Muscle layer of duodenum (tissue), 2 donors: ENCODE measurements at regions not wholly inside any gene's neighbourhood (a gene's known extent, or its start where the extent isn't known, plus 50 kb on each side); places are given as distances from the start of the nearest gene placed in this dataset.

Source experiments
- H3K27ac ChIP-seq: one replicate; pipeline ENCODE4 v1.7.0; 2013; ENCODE audit warnings: mild to moderate bottlenecking, low read length
- H3K27me3 ChIP-seq: one replicate; pipeline ENCODE4 v1.7.0; 2013; ENCODE audit warnings: low read depth, mild to moderate bottlenecking, control low read depth, low read length
- H3K36me3 ChIP-seq, 2 donors: one replicate each; pipeline ENCODE4 v1.7.0; 2013; ENCODE audit warnings: low read length in 2 of 2, control low read depth in 1 of 2, mild to moderate bottlenecking in 1 of 2; ENCODE audit not compliant: insufficient read depth in 2 of 2, control insufficient read depth in 1 of 2
- H3K4me1 ChIP-seq, 2 donors: one replicate each; pipeline ENCODE4 v1.7.0; 2013; ENCODE audit warnings: low read length in 2 of 2, mild to moderate bottlenecking in 2 of 2, control low read depth in 1 of 2, moderate library complexity in 1 of 2; ENCODE audit not compliant: insufficient read depth in 2 of 2, control insufficient read depth in 1 of 2
- H3K4me3 ChIP-seq, 2 donors: one replicate each; pipeline ENCODE4 v1.7.0; 2013; ENCODE audit warnings: low read length in 2 of 2, low read depth in 1 of 2, mild to moderate bottlenecking in 1 of 2
- H3K9me3 ChIP-seq, 2 donors: one replicate each; pipeline ENCODE4 v1.7.0; 2013; ENCODE audit warnings: low read length in 2 of 2, control low read depth in 1 of 2, mild to moderate bottlenecking in 1 of 2; ENCODE audit not compliant: control insufficient read depth in 1 of 2
- donor health status: healthy.

DNA sequence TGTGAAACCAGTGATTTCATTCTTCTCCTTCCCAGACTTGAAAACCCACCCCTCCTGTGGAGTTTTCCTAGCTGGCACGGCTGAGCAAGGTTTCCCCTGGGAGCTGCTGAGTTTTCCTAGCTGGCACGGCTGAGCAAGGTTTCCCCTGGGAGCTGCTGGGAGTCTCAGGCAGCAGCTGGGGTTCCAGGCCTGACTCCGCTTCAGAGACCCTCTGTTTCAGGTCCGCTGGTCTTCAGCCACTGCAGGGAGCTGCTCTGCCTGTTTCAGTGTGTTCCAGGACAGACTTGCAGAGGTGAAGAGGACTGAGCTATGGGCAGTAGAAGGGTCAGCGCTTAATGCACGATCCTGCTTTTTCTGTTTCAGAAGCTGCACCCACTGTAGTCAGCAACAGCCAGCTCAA, 104.9 kb downstream of the XRCC2 start:
- Histone ChIP-seq H3K4me1 (no peaks in the 10 kb centered on the region), H3K27ac (no peak overlapping the region), H3K36me3 (no peaks in the 10 kb centered on the region), H3K9me3 (no peaks in the 10 kb centered on the region), H3K27me3 (no peaks in the 10 kb centered on the region), H3K4me3 (no peak overlapping the region)

DNA sequence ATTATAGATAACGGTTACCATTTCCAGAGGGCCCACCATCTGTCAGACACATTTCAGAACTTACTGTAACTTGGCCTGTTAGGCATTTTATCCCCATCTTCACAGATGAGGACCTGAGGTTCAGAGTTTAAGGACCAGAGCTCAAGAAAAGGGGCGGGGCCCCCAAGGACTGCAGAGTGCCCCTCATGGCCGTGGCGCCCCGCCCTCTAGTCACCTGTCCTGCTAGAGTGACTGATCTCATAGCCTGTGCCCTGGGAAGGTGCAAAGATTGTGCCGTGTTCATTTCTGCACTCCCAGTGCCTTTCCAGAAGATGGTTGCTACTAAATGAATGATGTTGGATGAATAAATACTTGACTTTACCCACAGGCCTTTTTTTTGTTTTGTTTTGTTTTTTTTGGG, 107.0 kb downstream of the XRCC2 start:
- Histone ChIP-seq H3K4me1 (no peaks in the 10 kb centered on the region), H3K36me3 (no peaks in the 10 kb centered on the region)

DNA sequence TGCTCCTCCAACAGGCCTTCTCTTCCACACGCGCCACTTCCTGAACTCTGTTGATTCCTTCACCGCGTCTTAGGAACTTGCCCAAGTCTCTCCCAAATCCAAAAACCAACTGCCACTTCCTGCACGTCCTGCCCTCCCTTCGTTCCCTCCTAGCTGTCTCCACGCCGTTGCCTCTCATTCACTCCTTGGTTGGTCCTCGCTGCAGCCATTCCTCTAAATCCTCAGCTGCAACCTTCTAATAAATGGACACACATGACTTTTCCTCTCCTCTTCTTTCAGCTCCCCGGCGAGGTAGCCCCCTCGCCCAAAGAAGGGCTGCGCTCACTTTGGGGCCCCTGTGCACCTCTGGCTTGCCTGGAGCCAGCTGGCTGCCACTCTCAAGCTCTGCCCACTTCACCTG, 110.2 kb downstream of the XRCC2 start:
- H3K27ac ChIP-seq, result no peak overlapping the region
- H3K9me3 ChIP-seq, result no peaks in the 10 kb centered on the region

More for the DNA sequence above, 107.0 kb downstream of the XRCC2 start:
- Histone ChIP-seq H3K27me3 (no peaks in the 10 kb centered on the region), H3K27ac (no peak overlapping the region), H3K9me3 (no peaks in the 10 kb centered on the region), H3K4me3 (no peak overlapping the region)

DNA sequence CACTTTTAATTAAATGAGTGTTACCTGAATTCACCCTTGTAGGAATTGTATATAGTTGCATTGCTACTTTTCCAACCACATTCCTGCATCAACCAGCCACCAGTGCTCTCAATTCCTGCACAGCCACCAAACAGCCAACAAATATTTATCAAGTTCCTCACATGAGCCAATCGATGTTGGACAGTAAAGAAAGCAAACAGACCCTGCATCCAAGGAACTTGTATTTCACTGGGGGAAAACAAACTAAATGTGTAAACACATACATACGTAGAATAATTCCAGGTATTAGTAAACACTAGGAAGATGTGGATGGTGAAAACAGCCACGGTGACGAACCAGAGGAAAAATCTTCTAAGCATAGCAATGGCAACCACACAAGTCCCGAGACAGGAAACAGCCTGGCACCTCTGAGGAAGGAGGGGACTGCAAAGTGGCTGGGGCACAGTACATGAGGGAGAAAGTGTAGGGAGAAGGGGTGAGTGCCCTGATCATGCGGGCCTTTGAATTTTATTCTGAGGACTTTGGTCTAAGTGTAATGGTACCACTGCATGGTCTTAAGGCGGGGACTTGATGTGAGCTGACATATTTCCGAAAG, 111.2 kb downstream of the XRCC2 start:
- Histone ChIP-seq H3K27me3 (no peaks in the 10 kb centered on the region), H3K9me3 (no peaks in the 10 kb centered on the region), H3K36me3 (no peaks in the 10 kb centered on the region), H3K27ac (no peak overlapping the region), H3K4me3 (no peak overlapping the region), H3K4me1 (no peaks in the 10 kb centered on the region)

More for the DNA sequence above, 110.2 kb downstream of the XRCC2 start:
- Histone ChIP-seq H3K36me3 (no peaks in the 10 kb centered on the region), H3K4me3 (no peak overlapping the region), H3K4me1 (no peaks in the 10 kb centered on the region), H3K27me3 (no peaks in the 10 kb centered on the region)

DNA sequence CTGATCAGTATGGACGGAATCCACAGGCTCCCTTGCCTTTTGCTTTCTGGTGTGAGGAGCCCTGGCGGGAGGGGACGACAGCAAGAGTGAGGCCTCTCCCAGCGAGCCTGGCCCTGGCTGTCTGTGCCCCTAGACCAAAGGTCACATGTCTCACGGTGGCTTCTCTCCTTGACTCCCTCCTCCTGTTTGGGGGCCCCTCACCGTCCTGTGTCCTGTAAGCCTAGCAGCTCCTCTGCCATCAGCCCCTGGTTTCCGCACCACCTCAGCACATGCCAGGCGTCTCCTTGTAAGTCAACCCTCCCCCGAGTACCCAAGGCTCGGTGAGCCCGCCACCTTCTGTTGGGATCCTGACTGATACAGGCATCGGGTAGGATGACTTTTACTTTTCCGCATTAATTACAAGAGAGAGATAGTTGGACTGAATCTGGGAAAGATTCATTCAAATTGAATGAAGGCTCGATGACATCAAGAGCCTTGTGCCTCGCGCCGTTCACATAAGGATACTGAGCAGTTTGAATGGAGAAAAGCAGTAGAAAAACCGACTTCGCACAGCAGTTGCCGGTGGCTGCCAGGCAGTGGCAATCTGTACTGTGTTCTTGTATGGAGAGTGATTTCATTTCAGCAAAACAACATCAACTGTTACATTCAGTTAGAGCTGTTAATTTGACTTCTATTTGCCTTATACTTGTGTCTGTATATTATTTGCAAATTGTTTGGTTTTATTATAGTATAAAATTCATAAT, 119.8 kb downstream of the XRCC2 start:
- H3K27ac ChIP-seq, result no peak overlapping the region
- H3K27me3 ChIP-seq, result no peaks in the 10 kb centered on the region
- no peaks in the 10 kb centered on the region for H3K9me3 ChIP-seq
- no peaks in the 10 kb centered on the region for H3K4me1 ChIP-seq
- no peak overlapping the region for H3K4me3 ChIP-seq
- H3K36me3 ChIP-seq, result no peaks in the 10 kb centered on the region

DNA sequence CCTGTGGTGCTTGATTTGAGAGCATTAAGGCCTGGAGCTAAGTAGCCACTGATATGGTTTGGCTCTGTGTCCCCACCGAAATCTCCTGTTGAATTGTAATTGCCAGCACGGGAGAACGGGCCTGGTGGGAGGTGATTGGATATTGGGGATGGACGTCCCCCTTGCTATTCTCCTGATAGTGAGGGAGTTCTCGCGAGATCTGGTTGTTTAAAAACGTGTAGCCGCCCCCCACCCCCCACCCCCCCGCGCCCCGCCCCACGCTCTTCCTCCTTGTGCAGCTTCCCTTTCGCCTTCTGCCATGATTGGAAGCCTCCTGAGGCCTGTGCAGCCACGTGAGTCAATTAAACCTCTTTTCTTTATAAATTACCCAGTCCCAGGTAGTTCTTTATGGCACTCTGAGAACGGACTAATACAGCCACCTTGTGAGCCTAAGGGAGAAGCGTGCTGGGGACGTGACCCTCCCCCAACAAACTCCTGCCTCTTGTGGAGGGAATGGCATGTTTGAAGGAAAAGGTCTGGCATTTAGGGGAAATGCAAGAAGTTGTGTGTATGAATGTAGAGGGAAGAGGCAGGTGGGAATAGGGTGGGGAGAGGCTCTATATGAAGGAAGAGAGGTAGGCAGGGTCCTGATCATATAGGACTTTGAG, 118.0 kb upstream of the KMT2C start:
- Histone ChIP-seq H3K4me1 (no peaks in the 10 kb centered on the region), H3K27ac (no peak overlapping the region), H3K27me3 (no peaks in the 10 kb centered on the region), H3K4me3 (no peak overlapping the region), H3K9me3 (no peaks in the 10 kb centered on the region), H3K36me3 (no peaks in the 10 kb centered on the region)

DNA sequence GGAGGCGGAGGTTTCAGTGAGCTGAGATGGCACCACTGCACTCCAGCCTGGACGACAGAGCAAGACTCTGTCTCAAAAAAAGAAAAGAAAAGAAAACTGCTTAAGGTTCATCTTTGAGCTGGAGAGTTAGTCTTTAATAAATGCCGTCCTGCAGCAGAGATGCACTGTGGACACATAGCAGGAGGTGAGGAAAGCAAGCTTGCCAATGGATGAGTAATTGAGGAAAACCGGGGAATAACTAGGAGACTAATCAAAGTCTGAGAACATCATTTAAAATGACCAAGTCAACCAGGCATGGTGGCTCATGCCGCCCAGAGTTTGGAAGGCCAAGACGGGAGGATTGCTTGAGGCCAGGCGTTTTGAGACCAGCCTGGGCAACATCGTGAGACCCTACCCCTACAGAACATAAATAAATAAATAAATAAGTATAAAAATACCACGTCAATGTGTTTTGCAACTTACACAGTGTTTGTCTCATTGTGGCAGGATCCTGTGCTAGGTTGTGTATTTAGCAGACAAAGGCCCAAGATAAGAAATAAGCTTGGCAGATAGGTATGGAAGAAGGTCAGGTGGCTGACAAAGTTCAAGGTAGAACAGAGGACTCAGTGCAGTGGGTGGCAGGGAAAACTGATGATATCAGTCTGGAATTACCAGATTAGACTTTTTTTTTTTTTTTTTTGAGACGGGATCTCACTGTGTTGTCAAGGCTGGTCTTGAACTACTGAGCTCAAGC, 115.7 kb upstream of the KMT2C start:
- H3K27me3 ChIP-seq, result no peaks in the 10 kb centered on the region
- H3K36me3 ChIP-seq, result no peaks in the 10 kb centered on the region
- no peaks in the 10 kb centered on the region for H3K4me1 ChIP-seq
- no peak overlapping the region for H3K4me3 ChIP-seq
- H3K9me3 ChIP-seq, result no peaks in the 10 kb centered on the region
- H3K27ac ChIP-seq, result no peak overlapping the region

DNA sequence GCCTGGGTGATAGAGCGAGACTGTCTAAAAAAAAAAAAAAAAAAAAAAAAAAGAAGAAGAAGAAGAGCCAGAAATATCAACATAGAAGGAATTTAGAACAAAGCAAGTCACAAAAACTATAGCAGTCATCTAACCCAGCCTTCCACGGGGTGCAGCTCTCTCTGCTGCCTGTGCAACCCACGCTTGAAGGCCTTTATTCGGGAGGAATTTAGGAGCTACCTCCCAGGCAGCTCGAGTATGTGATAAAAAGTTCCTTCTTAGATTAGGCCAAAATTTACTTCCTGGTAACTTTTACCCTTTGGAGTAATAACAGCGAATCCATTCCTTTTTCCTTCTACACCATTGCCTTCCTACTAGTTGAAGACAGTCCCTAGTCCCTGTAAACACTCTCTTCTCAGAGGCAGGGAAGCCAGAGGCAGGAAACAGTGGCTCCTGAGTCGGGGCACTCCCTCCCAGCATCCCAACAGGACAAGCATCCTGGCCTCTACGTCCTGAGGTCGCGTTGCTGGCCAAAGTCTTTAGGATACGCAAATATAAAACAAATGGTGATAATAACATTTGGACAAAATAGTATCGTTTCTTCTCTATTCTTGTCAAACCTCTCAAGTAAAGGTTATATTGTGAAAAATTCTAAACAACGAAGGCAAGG, 109.3 kb upstream of the KMT2C start:
- no peak overlapping the region for H3K4me3 ChIP-seq
- H3K27me3 ChIP-seq, result no peaks in the 10 kb centered on the region
- no peaks in the 10 kb centered on the region for H3K36me3 ChIP-seq

DNA sequence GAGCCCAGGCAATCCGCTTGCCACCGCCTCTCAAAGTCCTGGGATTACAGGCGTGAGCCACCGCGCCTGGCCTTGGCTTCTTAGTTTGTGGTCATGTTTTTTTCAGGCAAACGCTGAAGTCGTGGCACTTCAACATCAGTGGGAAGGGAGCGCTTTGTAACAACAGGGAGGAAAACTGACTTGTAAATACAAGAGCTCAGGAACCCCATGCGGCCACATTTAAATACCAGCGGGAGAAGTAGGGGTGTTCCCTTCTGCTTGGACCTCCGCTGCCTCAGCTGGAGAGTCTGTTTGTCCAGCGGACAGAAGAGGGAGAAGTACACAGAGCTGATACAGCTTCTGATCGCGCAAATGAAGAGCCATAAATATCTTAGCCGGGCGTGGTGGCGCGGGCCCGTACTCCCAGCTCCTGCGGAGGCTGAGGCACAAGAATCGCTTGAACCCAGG, 108.7 kb upstream of the KMT2C start:
- H3K9me3 ChIP-seq, result no peaks in the 10 kb centered on the region
- H3K27ac ChIP-seq, result no peak overlapping the region
- H3K27me3 ChIP-seq, result no peaks in the 10 kb centered on the region
- H3K36me3 ChIP-seq, result no peaks in the 10 kb centered on the region
- H3K4me1 ChIP-seq, result no peaks in the 10 kb centered on the region
- no peak overlapping the region for H3K4me3 ChIP-seq

More for the DNA sequence above, 109.3 kb upstream of the KMT2C start:
- Histone ChIP-seq H3K9me3 (no peaks in the 10 kb centered on the region), H3K27ac (no peak overlapping the region), H3K4me1 (no peaks in the 10 kb centered on the region)

DNA sequence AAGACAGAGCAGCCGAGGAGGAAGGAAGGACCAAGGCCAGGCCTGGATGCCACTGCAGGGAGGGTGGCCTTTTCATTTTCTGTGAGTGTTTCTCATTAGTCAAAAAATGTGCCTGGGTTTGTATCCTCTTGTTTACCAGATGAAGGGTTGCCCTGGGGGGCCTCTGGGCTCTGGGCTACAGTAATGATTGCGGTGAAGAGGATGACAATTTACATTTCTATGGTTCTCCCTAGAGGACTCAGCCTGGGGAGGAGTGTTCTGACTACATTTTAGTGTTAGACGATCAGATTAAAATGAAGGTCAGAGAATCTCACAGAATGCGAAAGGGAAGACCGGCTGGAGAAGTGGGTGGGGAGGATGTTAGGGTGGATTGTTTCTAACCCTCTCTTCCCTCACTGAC, 108.0 kb upstream of the KMT2C start:
- no peaks in the 10 kb centered on the region for H3K36me3 ChIP-seq
- H3K4me1 ChIP-seq, result no peaks in the 10 kb centered on the region
- no peaks in the 10 kb centered on the region for H3K9me3 ChIP-seq
- H3K4me3 ChIP-seq, result no peak overlapping the region
- no peak overlapping the region for H3K27ac ChIP-seq
- no peaks in the 10 kb centered on the region for H3K27me3 ChIP-seq

DNA sequence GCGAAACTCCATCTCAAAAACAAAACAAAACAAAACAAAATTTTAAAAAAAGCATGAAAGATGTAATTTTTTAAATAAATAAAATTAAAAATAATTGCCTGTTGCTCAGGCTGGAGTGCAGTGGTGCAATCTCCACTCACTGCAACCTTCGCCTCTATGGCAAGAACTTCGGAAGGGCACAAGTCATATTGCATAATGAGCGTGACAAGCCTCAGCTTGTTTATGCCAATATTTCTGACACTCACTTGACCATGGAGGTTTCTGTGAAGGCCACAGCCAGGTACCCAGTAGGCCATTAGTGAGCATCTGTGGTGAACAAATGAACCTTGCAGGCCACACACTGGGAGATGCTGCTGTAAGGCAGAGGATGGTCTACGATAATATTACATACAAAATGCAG, 106.1 kb upstream of the KMT2C start:
- no peaks in the 10 kb centered on the region for H3K27me3 ChIP-seq
- no peaks in the 10 kb centered on the region for H3K36me3 ChIP-seq
- H3K27ac ChIP-seq, result no peak overlapping the region
- H3K4me3 ChIP-seq, result no peak overlapping the region
- no peaks in the 10 kb centered on the region for H3K4me1 ChIP-seq
- no peaks in the 10 kb centered on the region for H3K9me3 ChIP-seq
